CD14-positive monocyte (primary cell): ENCODE measurements at regions not wholly inside any gene's neighbourhood (a gene's known extent, or its start where the extent isn't known, plus 50 kb on each side); places are given as distances from the start of the nearest gene placed in this dataset.

Experiments
- DNase-seq, 3 donors: peaks; one replicate each; pipeline ENCODE4 v3.0.0-alpha.2; 2011 to 2022
- H2AFZ ChIP-seq: 2 replicates; pipeline ENCODE4 v1.6.0; 2012; ENCODE audit warnings: mild to moderate bottlenecking, low read depth, low read length, inconsistent platforms; ENCODE audit not compliant: insufficient read depth, poor library complexity, severe bottlenecking
- H3K27ac ChIP-seq, 2 donors: 1 replicate in 1 of 2; 2 replicates in 1 of 2; pipeline ENCODE4 v1.5.1; 2012 to 2013; ENCODE audit warnings: low read length in 2 of 2, control low read depth in 1 of 2, inconsistent platforms in 1 of 2, low read depth in 1 of 2, mild to moderate bottlenecking in 1 of 2
- H3K27me3 ChIP-seq, 2 donors: one replicate each; pipeline versions ENCODE4 v1.6.0 to v1.6.1; 2011 to 2013; ENCODE audit warnings: low read length in 2 of 2; ENCODE audit not compliant: control insufficient read depth in 2 of 2, insufficient read depth in 2 of 2
- H3K36me3 ChIP-seq, 2 donors: replicated peaks in 1 of 2; 1 replicate in 1 of 2; 2 replicates in 1 of 2; pipeline versions ENCODE4 v1.5.1 to v1.6.1; 2012 to 2013; ENCODE audit warnings: low read length in 2 of 2, control low read depth in 1 of 2, inconsistent platforms in 1 of 2, mild to moderate bottlenecking in 1 of 2; ENCODE audit not compliant: insufficient read depth in 2 of 2, control insufficient read depth in 1 of 2
- H3K4me1 ChIP-seq, 2 donors: 1 replicate in 1 of 2; 2 replicates in 1 of 2; pipeline versions ENCODE4 v1.5.1 to v1.6.1; 2012 to 2013; ENCODE audit warnings: low read length in 2 of 2, control low read depth in 1 of 2, inconsistent platforms in 1 of 2, mild to moderate bottlenecking in 1 of 2, moderate library complexity in 1 of 2; ENCODE audit not compliant: insufficient read depth in 2 of 2, control insufficient read depth in 1 of 2
- H3K4me2 ChIP-seq: replicated peaks from 2 replicates; pipeline ENCODE3; 2012; ENCODE audit warnings: low read length, moderate library complexity, mild to moderate bottlenecking; ENCODE audit not compliant: poor library complexity, severe bottlenecking; ENCODE audit errors: extremely low read depth
- H3K4me3 ChIP-seq, 3 experiments: fragments of 200-600 bp in 1 of 3; sonication (generic) in 1 of 3; replicated peaks in 1 of 3; 1 replicate in 2 of 3; 2 replicates in 1 of 3; pipeline ENCODE4 v1.5.1; 2011 to 2013; ENCODE audit warnings: low read length in 3 of 3, mild to moderate bottlenecking in 3 of 3, control low read depth in 2 of 3, low read depth in 2 of 3, inconsistent platforms in 1 of 3, moderate library complexity in 1 of 3
- H3K79me2 ChIP-seq: 2 replicates; pipeline ENCODE4 v1.6.0; 2012; ENCODE audit warnings: mild to moderate bottlenecking, control low read depth, inconsistent platforms, low read length, moderate library complexity; ENCODE audit not compliant: insufficient read depth
- H3K9ac ChIP-seq: 2 replicates; pipeline ENCODE4 v1.6.0; 2017; ENCODE audit warnings: low read length, mild to moderate bottlenecking; ENCODE audit not compliant: insufficient read depth, poor library complexity, severe bottlenecking
- H3K9me3 ChIP-seq, 2 donors: replicated peaks in 1 of 2; 1 replicate in 1 of 2; 2 replicates in 1 of 2; pipeline versions ENCODE4 v1.5.1 to v1.6.1; 2012 to 2013; ENCODE audit warnings: low read length in 2 of 2, control low read depth in 1 of 2; ENCODE audit not compliant: control insufficient read depth in 1 of 2, insufficient read depth in 1 of 2
- H4K20me1 ChIP-seq: 2 replicates; pipeline ENCODE4 v1.6.0; 2012; ENCODE audit warnings: mild to moderate bottlenecking, low read length, control low read depth, moderate library complexity; ENCODE audit not compliant: insufficient read depth
- H3K27ac Mint-ChIP-seq, 7 donors: one replicate each; pipeline ENCODE4 v1.8.0; 2020; ENCODE audit warnings: mild to moderate bottlenecking in 7 of 7, mixed read lengths in 7 of 7, moderate library complexity in 6 of 7, inconsistent platforms in 2 of 7
- H3K27me3 Mint-ChIP-seq, 3 donors: one replicate each; pipeline ENCODE4 v1.8.0; 2021 to 2022; ENCODE audit warnings: low read depth in 3 of 3, mild to moderate bottlenecking in 3 of 3, mixed read lengths in 3 of 3, moderate library complexity in 3 of 3, inconsistent platforms in 1 of 3
- H3K36me3 Mint-ChIP-seq, 2 donors: one replicate each; pipeline ENCODE4 v1.8.0; 2020; ENCODE audit warnings: mixed read lengths in 2 of 2, inconsistent platforms in 1 of 2, mild to moderate bottlenecking in 1 of 2
- H3K4me1 Mint-ChIP-seq: one replicate; pipeline ENCODE4 v1.8.0; 2020; ENCODE audit warnings: mild to moderate bottlenecking, mixed read lengths
- H3K4me3 Mint-ChIP-seq, 2 donors: one replicate each; pipeline ENCODE4 v1.8.0; 2020; ENCODE audit warnings: mild to moderate bottlenecking in 2 of 2, mixed read lengths in 2 of 2, moderate library complexity in 1 of 2
- H3K9me3 Mint-ChIP-seq, 7 donors: one replicate each; pipeline ENCODE4 v1.8.0; 2020 to 2022; ENCODE audit warnings: mixed read lengths in 7 of 7, mild to moderate bottlenecking in 6 of 7, moderate library complexity in 6 of 7, inconsistent platforms in 2 of 7
- CTCF ChIP-seq: fragments of 200-600 bp; IDR thresholded peaks from one replicate; pipeline ENCODE4 v1.8.0; 2022; ENCODE audit warnings: antibody characterized with exemption, mild to moderate bottlenecking
- WGBS: methylation state at CpG from one replicate; pipeline ENCODE4 v1.1.5; 2013; ENCODE audit warnings: missing lambda C conversion rate; ENCODE audit not compliant: insufficient coverage; 5-methylcytosine and 5-hydroxymethylcytosine counted together
- intact Hi-C, 2 donors: fragments of 100-400 bp; cut with micrococcal nuclease; formaldehyde crosslinking; loops; one replicate each; pipeline versions ENCODE4 v1.15.0 to v1.15.1; 2023

DNA sequence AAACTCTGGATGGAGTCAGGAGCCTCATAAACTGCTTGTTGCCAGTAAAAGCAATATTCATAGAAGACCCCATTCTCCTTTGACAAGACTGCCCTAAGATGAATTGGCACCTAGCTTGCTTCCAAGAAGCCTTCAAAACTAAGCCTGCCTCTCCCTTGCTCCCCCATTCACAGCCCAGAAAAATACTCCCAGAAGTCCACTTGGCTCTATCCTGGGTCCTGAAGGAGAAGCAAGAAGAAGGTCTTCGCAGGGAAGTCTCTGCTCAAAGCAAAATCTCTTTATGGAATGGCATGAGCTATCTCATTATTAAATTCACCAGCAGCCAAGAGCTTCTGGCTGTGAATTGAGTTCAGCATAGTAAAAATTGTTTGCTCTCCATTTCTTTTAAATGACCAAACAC is 230.2 kb upstream of the ARRDC4 start:
- no peak overlapping the region for H2AFZ ChIP-seq
- TF ChIP-seq CTCF = no peak
- H3K27ac ChIP-seq = no peak overlapping the region
- H3K9me3 ChIP-seq = no peaks in the 10 kb centered on the region
- no CpG with 5 or more reads among the region's 1 CpG for WGBS
- peaks cover 0 to 5% (median 2%) of the 10 kb centered on the region in 3 donors for H3K27me3 Mint-ChIP-seq
- no peak overlapping the region for H3K9ac ChIP-seq
- no peak overlapping the region for H3K4me2 ChIP-seq
- H3K27ac Mint-ChIP-seq = no peak overlapping the region
- DNase-seq = no peak
- intact Hi-C loops = no loop called here
- H3K4me1 Mint-ChIP-seq = no peaks in the 10 kb centered on the region
- no peaks in the 10 kb centered on the region for H3K36me3 Mint-ChIP-seq
- H3K36me3 ChIP-seq = no peaks in the 10 kb centered on the region
- H3K4me1 ChIP-seq = no peaks in the 10 kb centered on the region
- no peaks in the 10 kb centered on the region for H3K79me2 ChIP-seq
- no peak overlapping the region for H3K4me3 Mint-ChIP-seq
- H4K20me1 ChIP-seq = no peaks in the 10 kb centered on the region
- peaks cover 0 to 3% (median 0%) of the 10 kb centered on the region in 7 donors for H3K9me3 Mint-ChIP-seq
- H3K27me3 ChIP-seq = no peaks in the 10 kb centered on the region
- H3K4me3 ChIP-seq = no peak overlapping the region

GRCh38 chr15:97731859-97732258 is 228.6 kb upstream of the ARRDC4 start:
- no peak for DNase-seq
- Mint-ChIP-seq H3K36me3 (no peaks in the 10 kb centered on the region), H3K27me3 (peaks cover 0 to 5% (median 2%) of the 10 kb centered on the region in 3 donors), H3K4me1 (no peaks in the 10 kb centered on the region), H3K27ac (no peak overlapping the region), H3K4me3 (no peak overlapping the region), H3K9me3 (peaks cover 0 to 3% (median 0%) of the 10 kb centered on the region in 7 donors)
- Histone ChIP-seq H3K9me3 (no peaks in the 10 kb centered on the region), H3K79me2 (no peaks in the 10 kb centered on the region), H3K4me1 (no peaks in the 10 kb centered on the region), H4K20me1 (no peaks in the 10 kb centered on the region), H3K9ac (no peak overlapping the region), H3K4me3 (no peak overlapping the region), H3K36me3 (no peaks in the 10 kb centered on the region), H2AFZ (no peak overlapping the region), H3K4me2 (no peak overlapping the region), H3K27me3 (no peaks in the 10 kb centered on the region), H3K27ac (no peak overlapping the region)
- WGBS = 97% methylated on average over 3 of the region's 3 CpGs
- intact Hi-C loops = no loop called here
- TF ChIP-seq CTCF = no peak
